ENCODE measurements at regions not wholly inside any gene's neighbourhood (a gene's known extent, or its start where the extent isn't known, plus 50 kb on each side); places are given as distances from the start of the nearest gene placed in this dataset.

- no peak overlapping the region for H3K4me2 ChIP-seq (ENCODE audit: low read length)
- H3K9ac ChIP-seq (ENCODE audit: low read length) = no peak overlapping the region
- intact Hi-C loops (cut with micrococcal nuclease) = no loop called here
- RAD21 ChIA-PET (ENCODE audit: low non-redundant PET in 1 of 2, low total read pairs in 2 of 2, uncharacterized antibody in 2 of 2, unreplicated experiment in 2 of 2) = no interaction called here
- CTCF ChIA-PET = no interaction called here
- POLR2A ChIA-PET = no interaction called here
- H4K20me1 ChIP-seq (ENCODE audit: insufficient read depth) = no peaks in the 10 kb centered on the region
- H3K36me3 ChIP-seq (ENCODE audit: control insufficient read depth in 1 of 2, insufficient read depth in 2 of 2, low read length in 2 of 2) = no peaks in the 10 kb centered on the region
- TF ChIP-seq POLR2A (IDR thresholded peaks at IDR 0.05; ENCODE audit: borderline replicate concordance, extremely low read depth, insufficient read depth, insufficient read length) (no peak), CEBPB (IDR thresholded peaks at IDR 0.05; ENCODE audit: low read depth) (no peak), EZH2phosphoT487 (IDR thresholded peaks at IDR 0.05; ENCODE audit: borderline replicate concordance) (no peak), REST (IDR thresholded peaks at IDR 0.05; ENCODE audit: low read depth) (no peak), ZFX (IDR thresholded peaks at IDR 0.05) (no peak), SRF (IDR thresholded peaks at IDR 0.05; ENCODE audit: low read depth) (no peak), ZBTB33 (IDR thresholded peaks at IDR 0.05; ENCODE audit: extremely low read depth, insufficient replicate concordance, low read length) (no peak), EGR1 (IDR thresholded peaks at IDR 0.05; ENCODE audit: low read depth) (no peak), FOSL1 (IDR thresholded peaks at IDR 0.05; ENCODE audit: low read depth) (no peak), JUND (IDR thresholded peaks at IDR 0.05) (no peak), ZNF274 (IDR thresholded peaks at IDR 0.05; ENCODE audit: low read depth, low read length) (no peak), CBX3 (IDR thresholded peaks at IDR 0.05; ENCODE audit: low read depth) (no peak), MAX (IDR thresholded peaks at IDR 0.05) (no peak), SP1 (IDR thresholded peaks at IDR 0.05; ENCODE audit: low read depth) (no peak), POLR2AphosphoS5 (IDR thresholded peaks at IDR 0.05; ENCODE audit: low read depth, low read length) (no peak), ELF1 (IDR thresholded peaks at IDR 0.05; ENCODE audit: borderline replicate concordance, low read depth) (no peak), ATF3 (IDR thresholded peaks at IDR 0.05) (no peak), YY1 (IDR thresholded peaks at IDR 0.05; ENCODE audit: extremely low read depth, insufficient replicate concordance, low read depth, low read length) (no peak)
- no peaks in the 10 kb centered on the region for H3K4me1 ChIP-seq (ENCODE audit: control insufficient read depth in 1 of 2, insufficient read depth in 2 of 2, low read length in 2 of 2)
- H3K27me3 ChIP-seq (ENCODE audit: insufficient read depth, low read length) = no peaks in the 10 kb centered on the region
- no TSS peak for BruUV-seq (replicated peaks)
- no peak for ATAC-seq
- DNase-seq (ENCODE audit: low read depth, low spot score) = no peak
- no peak overlapping the region for H2AFZ ChIP-seq (ENCODE audit: low read depth, low read length, poor library complexity, severe bottlenecking)
- H3K27ac ChIP-seq (ENCODE audit: low read depth, low read length) = no peak overlapping the region
- H3K4me3 ChIP-seq (replicated peaks in 1 of 2; ENCODE audit: low read depth in 1 of 2, low read length in 2 of 2) = no peak overlapping the region
- H3K79me2 ChIP-seq (ENCODE audit: insufficient read depth, low read length) = no peaks in the 10 kb centered on the region
- H3K9me2 ChIP-seq (ENCODE audit: insufficient read depth) = no peaks in the 10 kb centered on the region
- H3K9me3 ChIP-seq (ENCODE audit: control insufficient read depth in 1 of 2, insufficient read depth in 1 of 2, low read depth in 1 of 2, low read length in 2 of 2) = peaks cover 0 to 9% of the 10 kb centered on the region in 2 experiments; a peak in 1 of 4 replicates
Measured at GRCh38 chr13:38602266-38602665, 84.6 kb upstream of the FREM2 start.

Data from HCT116 (cell line).